Fibroblast of lung (primary cell): ENCODE measurements at regions not wholly inside any gene's neighbourhood (a gene's known extent, or its start where the extent isn't known, plus 50 kb on each side); places are given as distances from the start of the nearest gene placed in this dataset.

ENCODE experiments used
- DNase-seq, 2 donors: peaks; one replicate each; pipeline versions ENCODE4 v3.0.0 to v3.0.0-alpha.2; 2010; ENCODE audit warnings: low read depth in 2 of 2
- H2AFZ ChIP-seq: 2 replicates; pipeline ENCODE4 v1.5.1; 2012; ENCODE audit warnings: low read length, control low read depth, inconsistent platforms
- H3K27ac ChIP-seq: 2 replicates; pipeline ENCODE4 v1.5.1; 2011; ENCODE audit warnings: low read length, control low read depth; ENCODE audit not compliant: insufficient read depth
- H3K27me3 ChIP-seq: 2 replicates; pipeline ENCODE4 v1.5.1; 2011; ENCODE audit warnings: mild to moderate bottlenecking, low read length; ENCODE audit not compliant: control insufficient read depth, insufficient read depth
- H3K36me3 ChIP-seq: 2 replicates; pipeline ENCODE4 v1.5.1; 2011; ENCODE audit warnings: low read length; ENCODE audit not compliant: control insufficient read depth, insufficient read depth
- H3K4me1 ChIP-seq: 2 replicates; pipeline ENCODE4 v1.5.1; 2011; ENCODE audit warnings: low read length; ENCODE audit not compliant: control insufficient read depth, insufficient read depth; ENCODE audit errors: extremely low read depth
- H3K4me2 ChIP-seq: 2 replicates; pipeline ENCODE4 v1.5.1; 2011; ENCODE audit warnings: low read length, control low read depth; ENCODE audit not compliant: insufficient read depth; ENCODE audit errors: extremely low read depth
- H3K4me3 ChIP-seq, 4 experiments: fragments of 200-600 bp in 1 of 4; sonication (generic) in 1 of 4; replicated peaks in 1 of 4; 2 replicates each; pipeline ENCODE4 v1.5.1; 2011 to 2016; ENCODE audit warnings: low read length in 4 of 4, low read depth in 3 of 4, mild to moderate bottlenecking in 3 of 4, control low read depth in 2 of 4, inconsistent platforms in 1 of 4, mixed read lengths in 1 of 4; ENCODE audit not compliant: insufficient read depth in 1 of 4; ENCODE audit errors: control extremely low read depth in 1 of 4
- H3K79me2 ChIP-seq: 2 replicates; pipeline ENCODE4 v1.5.1; 2012; ENCODE audit warnings: mild to moderate bottlenecking, low read length, inconsistent platforms; ENCODE audit not compliant: control insufficient read depth, insufficient read depth
- H3K9ac ChIP-seq: 2 replicates; pipeline ENCODE4 v1.5.1; 2011; ENCODE audit warnings: mild to moderate bottlenecking, low read length, control low read depth; ENCODE audit not compliant: insufficient read depth
- H3K9me3 ChIP-seq: 2 replicates; pipeline ENCODE4 v1.5.1; 2012; ENCODE audit warnings: low read depth, low read length; ENCODE audit not compliant: control insufficient read depth, insufficient read depth
- H4K20me1 ChIP-seq: 2 replicates; pipeline ENCODE4 v1.5.1; 2011; ENCODE audit warnings: low read length; ENCODE audit not compliant: control insufficient read depth, insufficient read depth; ENCODE audit errors: extremely low read depth
- CTCF ChIP-seq, 2 donors: IDR thresholded peaks in 1 of 2; conservative IDR thresholded peaks in 1 of 2; 1 replicate in 1 of 2; 2 replicates in 1 of 2; pipeline ENCODE4 v1.5.1; 2011 to 2012; ENCODE audit warnings: low read length in 2 of 2, control low read depth in 1 of 2, inconsistent platforms in 1 of 2, low read depth in 1 of 2, mild to moderate bottlenecking in 1 of 2
- EZH2 ChIP-seq: IDR thresholded peaks from 2 replicates; pipeline ENCODE4 v1.5.1; 2012; ENCODE audit warnings: low read length, control low read depth, mild to moderate bottlenecking; ENCODE audit errors: missing control alignments

GRCh38 chr16:64545768-64546167 lies 576.1 kb downstream of the CDH11 start:
- Histone ChIP-seq H3K36me3 (no peaks in the 10 kb centered on the region), H3K27ac (no peak overlapping the region), H3K9ac (no peak overlapping the region), H3K4me3 (no peak overlapping the region), H4K20me1 (no peaks in the 10 kb centered on the region), H3K4me1 (no peaks in the 10 kb centered on the region), H2AFZ (no peak overlapping the region), H3K9me3 (no peaks in the 10 kb centered on the region), H3K79me2 (no peaks in the 10 kb centered on the region), H3K27me3 (no peaks in the 10 kb centered on the region), H3K4me2 (no peak overlapping the region)
- DNase-seq = peak in 1 of 2 donors; percentile 12
- TF ChIP-seq EZH2 (no peak), CTCF (conservative IDR thresholded peaks at IDR 0.05 in 1 of 2, IDR thresholded peaks at IDR 0.05 in 1 of 2; ENCODE audit: low read depth in 1 of 2, low read length in 2 of 2) (no peak)

- Histone ChIP-seq H3K4me1 (no peaks in the 10 kb centered on the region), H2AFZ (no peak overlapping the region), H3K27me3 (no peaks in the 10 kb centered on the region), H3K4me3 (no peak overlapping the region), H3K9me3 (no peaks in the 10 kb centered on the region), H3K9ac (no peak overlapping the region), H3K36me3 (no peaks in the 10 kb centered on the region), H3K27ac (no peak overlapping the region), H4K20me1 (no peaks in the 10 kb centered on the region), H3K4me2 (no peak overlapping the region), H3K79me2 (no peaks in the 10 kb centered on the region)
- TF ChIP-seq CTCF (conservative IDR thresholded peaks at IDR 0.05 in 1 of 2, IDR thresholded peaks at IDR 0.05 in 1 of 2; ENCODE audit: low read depth in 1 of 2, low read length in 2 of 2) = no peak
- TF ChIP-seq EZH2 = no peak
- no peak for DNase-seq
These were observed 577.0 kb downstream of the CDH11 start for GRCh38 chr16:64544859-64545258.

- no peaks in the 10 kb centered on the region for H3K36me3 ChIP-seq
- H4K20me1 ChIP-seq = no peaks in the 10 kb centered on the region
- H3K4me3 ChIP-seq = no peak overlapping the region
- no peaks in the 10 kb centered on the region for H3K79me2 ChIP-seq
- no peak overlapping the region for H2AFZ ChIP-seq
- no peak overlapping the region for H3K9ac ChIP-seq
- no peaks in the 10 kb centered on the region for H3K9me3 ChIP-seq
- no peak overlapping the region for H3K4me2 ChIP-seq
- TF ChIP-seq EZH2 (no peak), CTCF (conservative IDR thresholded peaks at IDR 0.05 in 1 of 2, IDR thresholded peaks at IDR 0.05 in 1 of 2; ENCODE audit: low read depth in 1 of 2, low read length in 2 of 2) (no peak)
- no peaks in the 10 kb centered on the region for H3K4me1 ChIP-seq
- no peak for DNase-seq
- no peaks in the 10 kb centered on the region for H3K27me3 ChIP-seq
- no peak overlapping the region for H3K27ac ChIP-seq
These were observed 578.4 kb downstream of the CDH11 start for GRCh38 chr16:64543441-64543840.
